Limb (tissue), 2 donors: ENCODE measurements at regions not wholly inside any gene's neighbourhood (a gene's known extent, or its start where the extent isn't known, plus 50 kb on each side); places are given as distances from the start of the nearest gene placed in this dataset.
"Not testable (repeated sequence)": the region's sequence is repeated elsewhere in the genome, so short reads cannot be mapped to it uniquely, and the experiment has no call there.

Experiments used
- DNase-seq, 2 donors: peaks; one replicate each; pipeline ENCODE4 v3.0.0-alpha.2; 2016; ENCODE audit errors: extremely low spot score in 2 of 2

DNA sequence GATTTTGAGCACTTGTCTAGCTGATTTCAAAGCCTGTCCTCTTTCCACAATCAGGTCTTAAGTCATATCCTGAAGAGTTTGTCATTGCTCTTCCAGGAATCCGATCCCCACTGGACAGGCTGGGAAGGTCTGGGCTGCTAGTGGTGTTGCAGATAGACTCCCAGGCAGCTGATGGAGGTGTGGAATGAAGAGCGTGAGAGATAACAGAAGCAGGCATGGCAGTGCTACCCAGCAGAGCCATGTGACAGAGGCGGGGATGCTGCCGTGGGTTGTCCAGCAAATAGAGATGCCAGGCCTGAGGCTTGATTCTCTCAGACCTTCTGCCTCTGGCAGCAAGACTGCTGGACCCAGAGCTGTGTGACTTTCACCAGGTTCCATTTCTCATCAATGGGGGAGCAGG, 116.5 kb upstream of the EEPD1 start:
- DNase-seq: no peak

DNA sequence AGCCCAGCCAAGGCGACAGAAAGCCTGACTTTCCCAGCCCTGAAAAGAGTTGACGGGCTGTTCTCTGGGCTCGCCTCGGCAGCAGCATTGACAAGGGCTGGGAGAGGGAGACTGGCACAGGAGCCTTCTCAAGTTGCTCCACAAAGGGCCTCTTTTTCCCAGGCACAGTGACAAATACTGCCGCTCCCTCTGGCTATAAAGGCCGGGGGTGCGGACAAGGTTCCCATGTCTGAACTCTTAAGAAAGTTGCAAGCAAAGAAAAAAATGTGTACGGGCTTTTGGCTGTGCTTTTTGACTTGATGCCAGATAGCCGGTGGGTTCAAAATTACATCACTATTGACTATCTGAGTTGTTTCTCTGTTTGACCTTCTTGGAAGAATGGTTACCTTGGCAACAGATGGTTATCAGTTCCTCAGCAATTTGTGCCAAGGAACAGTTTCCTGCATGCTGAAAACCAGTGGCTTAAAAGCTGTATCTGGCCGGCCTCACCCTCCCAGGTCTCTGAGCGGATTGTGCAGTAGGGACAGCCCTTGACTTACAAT, 115.9 kb upstream of the EEPD1 start:
- peak; percentile 69 to 85 for DNase-seq

DNA sequence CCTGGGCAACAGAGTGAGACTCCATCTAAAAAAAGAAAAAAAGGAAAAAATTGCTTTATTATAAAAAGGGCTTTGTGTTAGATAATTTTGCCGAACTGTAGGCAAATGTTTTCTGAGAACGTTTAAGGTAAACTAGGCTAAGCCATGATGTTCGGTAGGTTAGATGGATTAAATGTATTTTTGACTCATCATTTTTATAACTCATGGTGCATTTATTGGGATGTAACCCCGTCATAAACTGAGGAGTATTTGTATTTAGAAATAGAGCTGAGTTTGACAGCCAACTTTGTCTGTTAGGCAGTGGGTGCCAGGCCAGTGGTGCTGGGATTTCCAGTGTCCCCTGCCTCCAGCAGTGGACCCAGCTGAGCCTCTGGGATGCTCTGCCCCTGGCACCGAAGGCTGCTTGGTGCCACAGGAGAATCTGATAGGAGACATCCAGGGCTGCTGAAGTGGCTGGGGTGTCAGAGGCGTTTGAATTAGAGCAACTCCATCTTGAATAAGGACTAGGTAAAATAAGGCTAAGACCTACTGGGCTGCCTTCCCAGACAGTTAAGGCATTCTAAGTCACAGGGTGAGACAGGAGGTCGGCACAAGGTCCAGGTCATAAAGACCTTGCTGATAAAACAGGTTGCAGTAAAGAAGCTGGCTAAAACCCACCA, 114.9 kb upstream of the EEPD1 start:
- DNase-seq: no peak

DNA sequence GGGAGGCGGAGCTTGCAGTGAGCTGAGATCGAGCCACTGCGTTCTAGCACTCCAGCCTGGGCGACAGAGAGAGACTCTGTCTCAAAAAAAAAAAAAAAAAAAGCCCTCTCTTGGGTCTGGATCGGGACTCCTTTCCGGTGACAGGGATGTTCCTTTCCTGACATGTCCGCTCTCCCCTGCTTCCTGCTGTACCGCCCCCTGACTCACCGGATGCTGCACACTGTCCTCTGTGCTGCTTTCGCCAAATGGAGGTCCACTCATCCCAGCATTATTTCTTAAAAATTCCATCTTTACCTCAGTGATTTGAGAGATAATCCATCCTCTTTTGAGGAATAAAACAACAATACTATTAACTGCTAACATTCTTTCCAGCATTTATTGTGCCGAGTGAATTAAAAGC, 113.8 kb upstream of the EEPD1 start:
- no peak for DNase-seq

DNA sequence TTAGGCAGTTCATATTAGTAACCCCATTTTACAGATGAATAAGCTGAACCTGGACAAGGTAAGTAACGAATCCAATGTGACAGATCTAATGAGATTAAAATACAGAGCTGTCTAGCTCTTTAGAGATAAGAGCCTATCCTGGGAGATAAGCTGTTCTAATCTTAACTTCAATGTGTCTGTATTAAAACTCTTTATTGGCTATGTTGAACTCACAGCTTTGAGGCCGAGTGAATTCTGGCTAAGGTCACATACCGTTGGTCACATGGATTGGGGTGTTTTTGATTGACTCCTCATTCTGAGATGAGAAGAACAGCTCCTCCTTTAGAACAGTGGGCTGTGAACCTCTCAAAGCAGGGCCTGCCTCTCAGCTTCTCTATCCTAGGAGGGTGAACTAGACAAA, 113.4 kb upstream of the EEPD1 start:
- no peak for DNase-seq

DNA sequence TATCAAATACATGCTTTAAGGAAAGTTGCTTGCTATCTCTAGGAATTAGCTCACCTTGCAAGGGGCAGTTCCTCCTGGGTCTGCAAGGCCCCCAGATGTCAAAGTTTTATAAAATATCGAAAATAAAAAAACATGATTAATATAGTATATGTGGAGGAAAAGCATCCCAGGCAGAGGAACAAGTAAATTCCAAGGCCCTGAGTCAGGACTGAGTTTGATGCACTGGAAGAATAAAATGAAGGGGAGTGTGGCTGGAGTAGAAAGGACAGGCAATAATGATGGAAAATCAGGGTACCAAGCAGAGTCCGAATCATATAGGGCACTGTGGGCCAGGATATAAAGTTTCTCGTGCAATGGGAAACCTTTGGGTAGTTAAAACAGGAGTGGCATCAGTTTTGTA, 112.4 kb upstream of the EEPD1 start:
- no peak for DNase-seq

DNA sequence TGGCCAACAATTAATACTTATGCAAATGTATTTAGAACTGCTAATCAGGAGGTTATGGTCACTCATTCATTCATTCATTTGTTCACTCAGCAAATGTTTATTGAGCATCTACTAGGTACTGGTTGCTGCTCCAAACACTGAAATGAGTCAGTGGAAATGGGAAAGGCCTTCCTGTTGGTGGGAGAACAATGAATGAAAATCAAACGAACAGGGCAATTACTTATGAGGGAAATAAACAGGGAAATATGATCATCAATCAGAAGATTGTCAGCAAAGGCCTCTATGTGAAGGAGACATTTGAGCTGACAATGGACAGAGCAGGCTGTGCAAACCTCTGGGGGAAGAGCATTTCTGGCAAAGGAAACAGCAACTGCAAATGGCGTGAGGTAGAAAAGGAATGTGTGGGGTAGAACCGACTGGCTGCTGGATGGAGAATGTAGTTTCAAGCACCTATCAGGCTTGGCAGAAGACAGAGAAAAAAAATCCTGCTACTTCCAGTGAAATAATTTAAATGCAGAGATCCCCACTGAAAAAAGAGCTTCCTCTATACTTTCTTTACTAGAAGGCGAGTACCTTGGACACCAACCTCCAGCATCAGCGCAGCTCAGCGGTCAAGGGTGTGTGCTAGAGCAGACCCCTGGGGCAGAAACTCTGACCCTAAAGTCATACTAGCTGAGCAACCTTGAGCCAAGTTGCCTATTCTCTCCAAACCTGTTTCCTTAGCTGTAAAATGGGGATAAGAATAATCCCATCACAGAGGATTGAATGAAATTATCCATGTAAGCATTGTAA, 108.8 kb upstream of the EEPD1 start:
- DNase-seq: no peak

DNA sequence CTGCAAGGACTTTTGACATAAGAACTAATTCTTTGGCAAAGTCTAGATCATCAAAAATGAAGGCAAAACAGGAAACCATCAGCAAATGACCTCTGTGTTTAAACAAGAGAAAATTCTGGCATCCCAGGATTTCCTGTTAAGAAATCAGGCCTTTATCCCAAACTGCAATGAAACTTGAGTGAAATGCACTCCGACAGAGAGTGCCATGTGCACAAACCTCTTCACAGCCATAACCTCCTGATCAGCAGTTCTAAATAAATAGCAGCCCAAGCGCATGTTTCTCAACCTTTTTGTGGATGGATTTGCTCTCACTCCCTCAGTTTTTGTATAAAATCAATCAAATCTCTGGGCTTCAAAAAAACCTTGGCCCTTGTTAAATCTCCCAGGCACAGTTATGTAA, 107.7 kb upstream of the EEPD1 start:
- DNase-seq: no peak

DNA sequence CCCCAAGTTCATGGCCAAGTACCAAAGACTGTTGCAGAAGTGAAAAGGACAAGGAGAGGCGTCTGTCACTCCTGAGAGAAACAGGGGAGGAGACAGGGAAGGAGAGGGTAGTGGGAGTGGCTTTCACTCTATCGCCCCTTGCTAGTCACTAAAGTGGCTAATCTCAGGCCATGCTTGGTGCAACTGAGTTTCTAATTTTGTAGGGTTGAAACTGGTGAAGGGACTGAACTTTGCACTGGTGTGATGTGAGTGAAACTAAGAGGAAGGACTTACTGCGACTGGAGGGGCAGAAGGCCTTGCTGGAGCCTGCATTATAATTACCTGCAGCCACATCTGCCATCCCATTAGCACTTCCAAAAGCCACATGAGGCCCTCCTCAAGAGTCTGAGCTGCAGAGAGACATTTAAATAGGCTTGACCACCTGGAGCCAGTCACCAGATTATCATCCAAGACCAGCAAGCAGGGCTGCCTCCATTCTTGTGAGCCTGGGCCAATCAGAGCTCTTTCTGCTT, 107.2 kb upstream of the EEPD1 start:
- DNase-seq: no peak

DNA sequence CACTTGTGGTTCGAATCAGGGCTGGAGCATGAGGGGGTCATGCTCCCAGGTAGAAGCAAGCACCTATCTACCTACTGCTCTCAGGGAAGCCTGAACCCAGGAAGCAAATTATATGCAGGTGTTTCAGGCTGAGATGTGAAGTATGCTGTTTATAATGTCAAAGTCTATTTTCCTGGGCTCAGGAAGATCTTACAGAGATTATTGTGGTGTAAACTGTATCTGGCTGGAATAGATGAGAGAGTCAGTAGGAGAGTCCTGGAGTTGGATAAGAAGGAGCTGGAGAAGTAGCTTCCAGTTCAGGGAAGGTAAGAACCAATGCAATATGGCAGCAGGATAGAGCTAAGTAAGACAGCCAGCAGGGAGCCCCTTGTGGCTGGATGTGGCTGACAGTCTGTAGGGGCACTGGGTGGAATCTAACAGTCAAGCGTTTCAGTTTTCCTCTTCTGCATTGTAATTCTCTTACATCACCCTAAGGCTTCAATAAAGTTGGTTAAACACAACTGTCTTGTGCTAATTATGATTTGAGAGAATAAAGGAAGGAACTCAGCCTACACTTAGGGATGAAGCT, 105.9 kb upstream of the EEPD1 start:
- DNase-seq: no peak

DNA sequence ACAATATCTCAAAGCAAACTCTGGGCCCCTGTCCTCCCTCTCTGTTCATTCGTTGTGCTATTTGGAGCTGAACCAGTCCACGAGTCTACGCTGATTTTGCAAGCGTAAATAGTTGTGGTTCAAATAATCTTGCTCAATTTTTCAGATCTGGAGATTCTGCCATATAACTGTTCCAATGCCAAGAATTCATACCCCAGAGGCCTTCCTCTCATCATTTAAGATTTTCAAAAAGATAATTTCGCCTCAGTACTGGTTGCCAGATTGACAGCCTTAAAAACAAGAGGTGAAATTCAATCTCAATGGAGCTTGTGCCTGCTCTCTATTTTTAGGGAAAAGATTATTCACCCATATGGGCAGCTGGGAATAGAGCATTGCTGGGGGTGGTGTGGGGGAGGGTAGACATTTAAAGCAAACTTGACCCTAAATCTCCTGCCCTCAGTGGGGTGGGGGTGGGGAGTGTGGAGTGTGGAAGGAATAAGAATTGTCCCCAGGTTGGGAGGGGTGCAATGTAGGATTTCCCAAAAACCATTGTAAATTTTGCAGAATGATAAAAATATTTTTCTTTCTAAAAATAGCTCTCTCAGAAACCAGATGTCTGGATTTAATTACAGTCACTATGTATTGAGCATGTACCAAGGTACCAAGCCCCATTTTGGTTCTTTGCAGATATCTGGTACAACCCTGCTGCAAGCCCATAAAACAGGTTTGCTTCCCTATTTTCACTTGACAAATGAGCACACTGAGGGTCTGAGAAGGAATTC, 104.7 kb upstream of the EEPD1 start:
- DNase-seq: peak; percentile 45 to 53

DNA sequence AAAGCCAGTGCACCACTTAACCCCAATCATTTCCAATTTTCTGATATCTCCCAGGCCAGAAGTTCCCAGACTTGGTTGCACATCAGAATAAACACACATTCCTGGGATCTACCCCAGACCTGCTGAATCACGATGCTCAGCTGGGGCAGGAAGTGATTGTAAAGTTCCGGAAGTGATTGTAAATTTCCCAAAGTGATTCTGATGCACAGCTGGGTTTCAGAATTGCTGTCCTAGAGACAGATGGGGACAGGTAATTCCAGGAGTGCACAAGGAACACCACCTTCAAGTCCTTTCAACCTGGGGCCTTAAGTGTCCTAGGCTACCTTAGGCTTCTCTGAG, 104.2 kb upstream of the EEPD1 start:
- DNase-seq: no peak

DNA sequence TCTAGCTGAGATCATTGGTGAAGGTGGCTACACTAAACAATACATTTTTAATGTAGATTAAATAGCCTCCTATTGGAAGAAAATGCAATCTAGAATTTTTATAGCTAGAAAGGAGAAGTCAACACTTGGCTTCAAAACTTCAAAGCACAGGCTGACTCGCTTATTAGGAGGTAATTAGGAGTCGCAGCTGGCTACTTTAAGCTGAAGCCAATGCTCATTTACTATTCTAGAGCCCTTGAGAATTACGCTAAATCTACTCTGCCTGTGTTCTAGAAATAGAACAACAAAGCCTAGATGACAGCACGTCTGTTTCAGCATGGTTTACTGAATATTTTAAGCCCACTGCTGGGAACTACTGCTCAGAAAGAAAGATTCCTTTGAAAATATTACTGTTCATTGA, 101.6 kb upstream of the EEPD1 start:
- no peak for DNase-seq

DNA sequence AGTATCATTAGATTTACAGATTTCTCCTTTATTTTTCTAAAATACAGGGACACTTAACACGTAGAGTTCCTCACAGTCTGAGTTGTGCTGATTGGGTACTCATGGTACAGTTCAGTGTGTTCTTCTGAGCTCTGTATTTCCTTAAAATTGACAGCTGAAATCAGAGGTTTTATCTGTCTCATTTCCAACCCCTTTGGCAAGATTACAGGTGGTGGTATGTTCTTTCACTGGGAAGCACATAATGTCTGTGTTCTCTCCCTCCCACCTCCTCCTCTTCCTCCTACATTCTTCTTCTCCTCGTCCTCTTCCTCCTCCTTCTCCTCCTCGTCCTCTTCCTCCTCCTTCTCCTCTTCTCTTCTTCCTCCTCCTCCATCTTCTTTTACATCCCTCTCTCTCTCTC, 99.5 kb upstream of the EEPD1 start:
- no peak for DNase-seq

DNA sequence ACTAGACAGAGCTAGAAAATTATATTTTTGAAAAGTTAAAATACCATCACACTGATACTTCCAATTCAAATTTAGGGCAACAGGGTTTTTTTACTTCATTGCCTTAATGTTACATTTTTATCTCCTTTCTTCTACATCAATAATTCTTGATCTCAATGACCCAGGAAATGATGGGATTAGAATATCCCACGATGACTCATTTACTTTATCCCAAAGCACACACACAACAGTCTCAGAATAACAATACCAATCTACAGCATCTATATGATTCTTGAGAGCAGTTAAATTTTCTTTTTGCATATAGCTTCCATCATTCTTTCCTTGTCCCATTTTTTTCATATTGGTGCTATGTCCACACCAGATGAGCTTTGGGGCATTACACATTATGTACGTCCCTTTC, 98.4 kb upstream of the EEPD1 start:
- no peak for DNase-seq

DNA sequence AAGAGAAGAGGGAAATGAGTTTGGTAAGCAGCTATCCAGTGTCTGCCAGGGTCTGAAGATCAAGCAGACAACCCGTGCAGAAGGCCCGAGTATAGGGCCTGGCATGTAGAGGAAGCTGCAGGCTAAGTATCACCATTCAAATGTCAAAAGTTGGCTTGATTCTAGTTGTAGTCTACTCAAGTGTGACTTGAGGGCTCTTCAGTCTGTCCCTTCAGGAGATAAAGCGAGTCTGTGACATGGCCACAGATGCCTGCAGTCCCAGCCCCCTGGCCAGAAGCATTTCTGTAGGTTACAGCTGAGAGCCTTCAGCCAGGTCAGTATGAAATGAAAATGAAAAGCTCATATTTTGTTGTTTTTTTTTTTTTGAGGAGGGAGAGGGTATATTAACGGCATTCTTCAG, 97.8 kb upstream of the EEPD1 start:
- DNase-seq: no peak

DNA sequence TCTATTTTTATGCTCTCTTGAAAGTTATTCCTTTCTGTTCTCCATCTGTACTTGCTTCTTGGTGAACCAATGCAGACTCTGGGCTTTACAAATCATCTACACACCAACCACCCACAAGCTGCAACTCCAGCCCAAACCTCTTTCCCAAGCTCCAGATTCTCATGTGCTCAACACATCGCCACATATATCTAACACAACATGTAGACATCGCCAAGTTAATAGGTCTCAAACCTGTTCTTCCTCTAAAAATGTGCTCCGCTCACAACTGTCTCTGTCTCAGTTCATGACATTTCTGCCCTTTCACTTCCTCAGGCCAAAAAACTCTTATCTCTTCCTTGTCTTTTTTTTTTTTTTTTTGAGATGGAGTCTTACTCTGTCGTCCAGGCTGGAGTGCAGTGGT, 95.7 kb upstream of the EEPD1 start:
- DNase-seq: no peak

DNA sequence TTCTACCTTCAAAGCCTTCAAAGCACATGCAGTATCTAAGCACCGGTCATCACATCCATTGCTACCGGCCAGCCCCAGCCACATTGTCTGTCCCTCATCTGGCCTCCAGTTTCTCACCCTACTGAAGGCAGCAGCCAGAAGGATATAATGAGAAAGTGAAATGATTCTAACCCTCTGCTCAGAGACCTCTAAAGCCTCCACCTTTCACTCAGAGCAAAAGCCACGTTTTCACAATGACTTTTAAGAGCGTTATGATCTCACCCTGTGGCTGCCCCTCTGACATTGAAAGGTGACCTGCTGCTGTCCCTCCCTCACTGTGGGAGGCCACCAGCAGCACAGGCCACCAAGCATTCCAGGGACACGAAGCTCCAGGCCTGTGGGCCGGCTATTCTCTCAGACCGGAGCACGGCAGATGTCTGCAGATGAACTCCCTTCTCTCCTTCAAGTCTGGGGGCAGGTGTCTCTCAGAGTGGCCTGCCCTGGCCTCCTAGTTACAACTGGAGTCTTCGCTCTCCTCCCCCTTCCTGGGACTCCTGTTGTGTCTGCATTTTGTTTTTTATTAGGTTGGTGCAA, 94.9 kb upstream of the EEPD1 start:
- no peak for DNase-seq

DNA sequence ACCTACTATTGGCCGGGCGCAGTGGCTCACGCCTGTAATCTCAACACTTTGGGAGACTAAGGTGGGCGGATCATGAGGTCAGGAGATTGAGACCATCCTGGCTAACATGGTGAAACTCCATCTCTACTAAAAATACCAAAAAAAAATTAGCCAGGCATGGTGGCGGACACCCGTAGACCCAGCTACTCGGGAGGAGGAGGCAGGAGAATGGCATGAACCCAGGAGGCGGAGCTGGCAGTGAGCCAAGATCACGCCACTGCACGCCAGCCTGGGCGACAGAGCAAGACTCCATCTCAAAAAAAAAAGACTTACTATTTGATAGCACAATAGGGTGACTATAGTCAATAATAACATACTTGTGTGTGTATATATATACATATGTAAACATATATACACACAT, 92.7 kb upstream of the EEPD1 start:
- DNase-seq: not testable (repeated sequence)

DNA sequence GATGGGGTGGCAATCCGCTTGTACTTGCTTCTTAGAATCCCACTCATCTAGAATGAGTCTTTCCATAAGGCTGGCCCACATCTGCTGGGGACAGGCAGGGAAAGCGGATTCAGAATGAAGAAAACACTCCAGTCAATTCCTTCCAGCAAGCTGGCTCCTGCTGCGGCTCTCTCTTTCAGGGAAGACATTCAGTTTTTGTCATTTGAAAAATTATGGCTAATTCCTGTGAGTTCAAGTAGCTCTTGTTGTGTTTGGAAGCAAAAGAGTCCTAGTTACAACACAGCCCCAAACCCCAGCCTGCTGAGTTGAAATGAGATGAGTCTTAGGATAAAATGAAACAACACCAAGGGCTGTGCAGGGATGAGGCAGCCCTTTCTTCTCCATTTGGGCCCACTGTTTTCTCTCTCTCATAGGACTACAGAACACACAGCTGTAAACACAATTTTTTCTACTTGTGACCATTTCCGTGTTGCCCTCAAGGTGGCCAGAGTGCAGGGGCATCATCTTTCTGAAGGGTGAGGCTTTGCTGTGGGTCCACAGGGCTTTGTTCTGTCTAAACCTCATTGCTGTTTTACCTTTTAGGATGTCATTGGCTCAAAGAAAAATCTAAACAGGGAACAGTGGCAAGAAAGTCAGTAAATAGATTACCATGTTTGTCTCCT, 90.8 kb upstream of the EEPD1 start:
- DNase-seq: no peak

DNA sequence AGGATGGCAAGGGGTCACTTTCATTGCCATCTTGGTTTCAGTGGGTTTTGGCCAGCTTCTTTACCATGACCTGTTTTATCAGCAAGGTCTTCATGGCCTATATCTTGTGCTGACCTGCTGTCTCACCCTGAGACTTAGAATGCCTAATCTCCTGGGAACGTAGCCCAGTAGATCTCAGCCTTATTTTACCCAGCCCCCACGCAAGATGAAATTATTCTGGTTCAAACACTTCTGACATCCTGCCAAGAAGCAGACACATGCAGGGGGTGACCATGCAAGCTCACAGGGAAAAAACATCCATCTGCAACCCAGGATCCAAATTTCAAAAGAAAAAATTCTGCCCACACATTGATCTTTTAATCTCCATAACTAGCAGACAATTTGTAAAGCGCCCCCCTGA, 88.4 kb upstream of the EEPD1 start:
- no peak for DNase-seq
